ENCODE measurements at regions not wholly inside any gene's neighbourhood (a gene's known extent, or its start where the extent isn't known, plus 50 kb on each side); places are given as distances from the start of the nearest gene placed in this dataset.
"Not testable (repeated sequence)": the region's sequence is repeated elsewhere in the genome, so short reads cannot be mapped to it uniquely, and the experiment has no call there.

GRCh38 chr2:48169141-48169592 is 145.3 kb upstream of the FOXN2 start:
- no peak for DNase-seq
- intact Hi-C loops (cut with DNase I) = no loop called here

DNA sequence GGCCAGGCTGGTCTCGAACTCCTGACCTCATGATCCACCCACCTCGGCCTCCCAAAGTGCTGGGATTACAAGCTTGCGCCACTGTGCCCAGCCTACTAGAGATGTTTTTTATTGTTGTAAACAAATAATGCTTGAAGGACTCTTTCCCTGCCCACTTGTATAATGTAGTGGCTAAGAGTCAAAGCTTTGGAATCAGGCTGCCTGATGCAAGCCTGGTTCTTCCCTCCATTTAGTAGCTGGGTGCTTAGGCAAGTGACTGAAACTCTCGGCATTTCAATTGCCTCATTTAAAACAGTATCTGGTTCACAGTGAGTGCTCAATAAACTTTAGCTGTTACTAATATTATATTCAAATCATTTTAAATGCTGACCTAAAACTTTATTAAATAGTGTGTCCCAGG is 144.2 kb upstream of the FOXN2 start:
- no peak for DNase-seq
- intact Hi-C loops (cut with DNase I) = no loop called here

GRCh38 chr2:48173141-48173540 is 141.3 kb upstream of the FOXN2 start:
- no peak for DNase-seq
- intact Hi-C loops (cut with DNase I) = no loop called here

- intact Hi-C loops (cut with DNase I) = no loop called here
- DNase-seq = peak in 2 of 42 donors; percentile 9 to 10
Observed at GRCh38 chr2:48174503-48174902, 140.0 kb upstream of the FOXN2 start.

GRCh38 chr2:48175254-48175653 is 139.2 kb upstream of the FOXN2 start:
- intact Hi-C loops (cut with DNase I) = no loop called here
- DNase-seq = no peak

GRCh38 chr2:48175656-48176055 is 138.8 kb upstream of the FOXN2 start:
- intact Hi-C loops (cut with DNase I) = no loop called here
- DNase-seq = no peak

GRCh38 chr2:48176876-48177275 is 137.6 kb upstream of the FOXN2 start:
- intact Hi-C loops (cut with DNase I) = no loop called here
- no peak for DNase-seq

DNA sequence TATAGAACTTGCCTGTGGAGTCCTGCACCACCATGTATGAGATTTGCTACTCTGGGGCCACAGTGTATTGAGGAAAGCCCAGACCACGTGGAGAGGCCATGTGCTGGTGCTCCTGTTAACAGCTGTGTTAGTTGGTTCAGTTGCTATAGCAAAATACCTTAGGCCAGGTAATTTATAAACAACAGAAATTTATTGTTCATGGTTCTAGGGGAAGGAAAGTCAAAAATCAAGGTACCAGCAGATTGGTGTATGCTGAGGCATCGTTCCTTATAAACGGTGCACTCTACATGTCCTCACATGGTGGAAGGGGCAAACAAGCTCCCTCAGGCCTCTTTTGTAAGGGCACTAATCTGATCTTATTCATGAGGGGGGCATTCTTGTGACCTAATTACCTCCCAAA is 135.9 kb upstream of the FOXN2 start:
- DNase-seq = no peak
- intact Hi-C loops (cut with DNase I) = no loop called here

GRCh38 chr2:48180557-48180956 is 133.9 kb upstream of the FOXN2 start:
- DNase-seq = no peak
- intact Hi-C loops (cut with DNase I) = no loop called here

- intact Hi-C loops (cut with DNase I) = no loop called here
- no peak for DNase-seq
Observed at GRCh38 chr2:48183276-48183675, 131.2 kb upstream of the FOXN2 start.

GRCh38 chr2:48183991-48184390 is 130.5 kb upstream of the FOXN2 start:
- no peak for DNase-seq
- intact Hi-C loops (cut with DNase I) = no loop called here

DNA sequence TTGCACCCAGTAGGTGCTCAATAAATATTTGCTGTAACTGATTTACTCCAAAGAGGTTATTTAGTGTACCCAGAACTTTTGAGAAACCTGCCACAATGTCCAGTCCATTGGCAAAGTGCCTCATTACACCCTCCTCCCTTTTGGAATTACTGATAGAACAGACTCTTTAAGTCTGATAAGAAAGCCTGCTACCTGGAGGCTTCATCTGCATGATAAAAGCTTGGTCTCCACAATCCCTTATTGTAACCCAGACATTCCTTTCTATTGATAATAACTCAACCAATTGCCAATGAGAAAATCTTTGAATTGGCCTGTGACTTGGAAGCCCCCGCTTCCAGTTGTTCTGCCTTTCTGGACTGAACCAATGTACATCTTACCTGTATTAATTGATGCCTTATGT is 127.0 kb upstream of the FOXN2 start:
- intact Hi-C loops (cut with DNase I) = no loop called here
- DNase-seq = no peak

DNA sequence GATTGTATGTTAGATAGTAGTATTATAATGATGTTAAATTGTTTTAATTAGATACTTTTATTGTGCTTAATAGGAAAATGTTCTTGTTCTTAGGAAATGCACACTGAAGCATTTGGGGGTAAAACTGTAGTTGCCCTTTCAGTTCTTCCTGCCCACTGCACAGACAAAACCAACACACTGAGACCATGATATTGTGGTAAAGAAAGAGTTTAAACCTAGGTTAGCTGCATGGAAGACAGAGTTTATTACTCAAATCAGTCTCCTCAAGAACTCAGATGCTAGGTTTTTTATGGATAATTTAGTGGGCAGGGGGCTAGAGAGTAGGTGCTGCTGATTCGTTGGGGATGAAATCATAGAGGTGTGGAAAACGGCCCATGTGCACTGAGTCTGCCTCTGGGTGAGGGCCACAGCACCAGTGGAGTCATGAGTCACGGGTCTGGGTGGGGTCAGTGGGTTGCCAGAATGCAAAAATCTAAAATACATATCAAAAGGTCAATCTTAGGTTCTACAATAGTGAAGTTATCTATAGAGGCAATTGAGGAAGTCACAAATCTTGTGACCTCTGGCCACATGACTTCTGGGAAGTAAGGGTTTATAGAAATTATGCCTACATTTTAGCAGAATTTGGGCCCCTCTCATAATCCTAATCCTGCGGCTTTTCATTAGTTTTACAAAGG is 124.8 kb upstream of the FOXN2 start:
- no peak for DNase-seq
- intact Hi-C loops (cut with DNase I) = no loop called here

DNA sequence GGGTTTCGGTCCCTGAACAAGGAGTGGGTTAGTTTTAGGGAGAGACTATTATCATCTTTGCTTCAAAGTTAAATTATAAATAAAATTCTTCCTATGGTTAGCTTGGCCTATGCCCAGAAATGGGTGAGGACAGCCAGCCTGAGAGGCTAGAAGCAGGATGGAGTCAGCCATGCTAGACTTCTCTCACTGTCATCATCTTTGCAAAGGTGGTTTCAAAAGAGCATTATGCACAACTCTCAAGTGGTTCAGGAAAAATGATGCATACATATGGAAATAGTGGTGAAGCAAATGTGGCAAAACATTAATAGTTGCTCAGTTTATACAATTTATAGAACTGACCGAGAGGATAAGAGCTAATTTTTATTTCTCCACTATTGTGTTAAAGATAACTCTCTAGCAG is 124.3 kb upstream of the FOXN2 start:
- intact Hi-C loops (cut with DNase I) = no loop called here
- DNase-seq = no peak

GRCh38 chr2:48194641-48195040 is 119.8 kb upstream of the FOXN2 start:
- intact Hi-C loops (cut with DNase I) = no loop called here
- DNase-seq = no peak

- intact Hi-C loops (cut with DNase I) = no loop called here
Observed at GRCh38 chr2:48195169-48195568, 119.3 kb upstream of the FOXN2 start.

GRCh38 chr2:48197618-48198017 is 116.9 kb upstream of the FOXN2 start:
- intact Hi-C loops (cut with DNase I) = no loop called here
- no peak for DNase-seq

More at GRCh38 chr2:48195169-48195568, 119.3 kb upstream of the FOXN2 start:
- no peak for DNase-seq

GRCh38 chr2:48198371-48198770 is 116.1 kb upstream of the FOXN2 start:
- intact Hi-C loops (cut with DNase I) = no loop called here
- DNase-seq = no peak

DNA sequence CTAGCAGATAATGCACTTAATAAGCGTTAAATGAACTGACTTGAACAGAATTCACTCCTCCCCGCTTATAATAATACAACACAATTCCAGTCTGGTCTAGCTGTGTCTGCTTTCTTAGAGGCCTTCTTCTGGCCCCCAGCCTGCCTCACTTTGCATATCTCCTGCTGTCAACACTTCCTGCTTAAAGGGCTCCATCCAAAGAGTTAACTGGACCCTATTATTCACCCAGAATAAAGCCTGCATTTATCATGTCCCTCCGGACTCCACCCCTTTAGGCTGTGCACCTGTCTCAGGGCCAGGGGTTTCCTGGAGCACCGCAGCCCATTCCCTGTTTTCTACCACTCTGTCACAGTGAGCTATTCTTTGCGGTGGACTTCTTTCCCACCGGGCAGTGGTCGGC is 115.4 kb upstream of the FOXN2 start:
- intact Hi-C loops (cut with DNase I) = no loop called here
- no peak for DNase-seq

- no peak for DNase-seq
- intact Hi-C loops (cut with DNase I) = loop anchor here (10.0 kb wide), 1 partner anchor 214 kb away; no protein-coding TSS in a partner anchor
Observed at GRCh38 chr2:48200620-48201293, 113.7 kb upstream of the FOXN2 start.

- not testable (repeated sequence) for DNase-seq
- intact Hi-C loops (cut with DNase I) = loop anchor here (10.0 kb wide), 1 partner anchor 213 kb away; no protein-coding TSS in a partner anchor
Observed at GRCh38 chr2:48201435-48201834, 113.0 kb upstream of the FOXN2 start.
